ENCODE measurements at regions not wholly inside any gene's neighbourhood (a gene's known extent, or its start where the extent isn't known, plus 50 kb on each side); places are given as distances from the start of the nearest gene placed in this dataset.

DNA sequence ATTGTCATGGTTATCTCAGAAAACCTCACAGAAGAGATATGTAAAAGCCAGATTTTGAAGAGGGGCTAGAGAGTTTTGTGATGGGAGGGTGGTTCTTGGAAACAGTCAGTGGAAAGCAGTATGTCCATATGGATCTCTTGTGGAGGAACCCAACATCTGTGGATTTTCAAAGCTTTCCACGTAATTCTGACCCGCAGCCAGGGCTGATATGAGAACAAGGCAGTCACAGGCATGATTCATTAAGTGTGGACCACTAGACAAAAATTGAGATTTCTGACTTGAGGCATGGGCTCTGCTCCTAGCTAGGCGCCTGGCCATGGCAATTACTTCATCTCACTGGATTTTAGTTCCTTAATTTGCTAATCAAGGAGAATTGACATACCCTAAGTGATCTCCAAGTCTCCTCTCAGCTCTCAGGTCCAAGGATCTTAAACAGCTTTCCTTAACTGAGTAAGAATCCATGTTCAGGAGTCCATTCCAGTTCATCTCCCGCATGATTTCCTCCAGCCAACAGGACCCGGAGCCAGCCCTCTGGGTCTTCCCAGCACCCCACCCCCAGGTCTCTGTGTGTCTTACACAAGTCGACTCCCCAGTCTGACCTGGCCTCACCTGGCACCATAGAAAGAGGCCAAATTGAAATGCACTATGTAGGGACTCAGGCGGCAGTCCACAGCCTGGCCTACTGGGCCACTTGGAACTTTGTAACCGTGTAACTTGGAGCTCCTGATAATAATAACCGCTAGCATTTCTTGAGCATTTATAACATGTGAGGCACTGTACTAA is 176.3 kb upstream of the PARP11 start:
- DNase-seq (ENCODE audit: low spot score), result no peak

DNA sequence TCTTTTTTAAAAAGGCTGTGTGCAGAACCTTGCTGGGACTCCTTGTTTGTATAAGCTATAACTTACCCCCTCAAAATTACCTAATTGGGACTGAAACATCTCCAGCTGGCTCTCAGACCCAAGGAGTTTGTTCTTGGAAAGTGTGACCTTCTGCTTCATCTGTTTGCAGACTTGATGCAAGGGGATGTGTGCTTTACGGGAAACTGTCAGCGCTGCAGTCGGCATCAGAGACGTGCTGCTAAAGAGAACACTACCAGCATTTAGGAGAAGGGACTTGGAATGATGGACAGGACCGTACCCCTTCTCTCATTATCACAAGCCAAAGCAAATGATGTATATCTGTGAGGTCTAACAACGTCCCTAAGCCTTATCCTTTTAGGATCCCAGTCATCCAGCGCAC is 174.2 kb upstream of the PARP11 start:
- DNase-seq (ENCODE audit: low spot score), result no peak

- no peak for DNase-seq (ENCODE audit: low spot score)
Observed at GRCh38 chr12:4046495-4046840, 173.3 kb upstream of the PARP11 start.

DNA sequence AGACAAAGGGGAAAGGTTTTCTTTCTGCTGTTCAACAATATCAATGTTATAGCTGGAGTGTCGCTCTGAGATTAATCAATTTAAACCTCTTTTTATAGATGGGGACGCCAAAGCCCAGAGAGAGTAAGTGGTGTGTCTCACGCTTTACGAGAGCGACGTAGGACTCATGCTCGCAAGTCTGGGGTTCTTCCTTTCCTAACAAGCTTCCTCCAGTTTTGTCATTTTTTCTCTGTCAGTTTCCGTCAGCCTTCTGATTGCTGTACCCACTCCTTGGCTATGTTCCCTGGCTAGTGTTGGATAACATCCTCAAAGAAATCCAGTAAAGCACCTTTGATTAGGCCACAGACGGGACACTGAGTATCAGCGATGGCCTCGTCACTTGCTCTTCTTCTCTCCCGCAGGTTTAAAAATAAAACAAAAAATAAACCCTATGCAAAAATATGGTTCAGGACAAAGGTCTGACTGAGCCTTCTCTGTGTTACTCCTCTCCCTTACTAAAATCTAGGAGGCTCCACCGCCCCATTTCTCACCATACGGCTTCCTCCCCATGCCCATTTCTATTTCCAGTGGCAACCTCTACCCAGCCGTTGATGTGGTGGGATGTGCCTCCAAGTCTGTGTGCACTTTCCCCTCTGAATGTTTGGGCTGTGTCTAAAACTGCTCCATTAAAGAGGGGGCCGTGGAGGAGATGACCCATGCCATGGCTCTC is 172.7 kb upstream of the PARP11 start:
- DNase-seq (ENCODE audit: low spot score), result no peak

GRCh38 chr12:4044736-4045730 is 171.8 kb upstream of the PARP11 start:
- DNase-seq (ENCODE audit: low spot score), result no peak

GRCh38 chr12:4044101-4044500 is 170.9 kb upstream of the PARP11 start:
- no peak for DNase-seq (ENCODE audit: low spot score)

- DNase-seq (ENCODE audit: low spot score), result no peak
Observed at GRCh38 chr12:4041187-4041885, 168.1 kb upstream of the PARP11 start.

- DNase-seq (ENCODE audit: low spot score), result no peak
Observed at GRCh38 chr12:4039931-4040330, 166.7 kb upstream of the PARP11 start.

GRCh38 chr12:4037747-4038312 is 164.6 kb upstream of the PARP11 start:
- no peak for DNase-seq (ENCODE audit: low spot score)

DNA sequence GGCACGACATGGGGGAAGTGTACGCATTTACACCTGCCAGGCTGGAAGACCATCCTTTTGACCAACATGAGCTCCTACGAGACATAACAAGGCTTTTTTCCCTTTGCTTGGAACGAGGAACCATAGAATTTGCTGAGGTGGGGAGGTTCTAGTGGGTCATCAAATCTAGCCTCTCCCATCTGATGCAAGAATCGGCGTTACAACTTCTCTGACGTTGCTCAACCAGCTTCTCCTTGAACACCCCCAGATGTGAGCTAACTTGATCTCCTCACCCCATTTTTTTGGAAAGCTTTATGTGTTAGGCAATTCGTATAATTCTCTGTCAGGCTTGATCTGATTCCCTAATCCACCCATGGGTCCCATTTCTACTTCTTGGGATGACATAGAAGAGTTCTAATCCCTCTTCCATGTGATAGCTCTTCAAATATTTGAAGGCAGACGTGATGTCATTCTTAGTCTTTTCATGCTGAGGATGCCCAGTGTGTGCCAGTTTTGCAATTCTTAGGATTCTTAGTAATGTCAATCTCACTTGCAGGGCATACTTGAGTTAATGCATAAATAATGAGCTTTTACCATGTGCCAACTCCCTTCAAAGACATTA is 163.6 kb upstream of the PARP11 start:
- no peak for DNase-seq (ENCODE audit: low spot score)

GRCh38 chr12:4034921-4035320 is 161.7 kb upstream of the PARP11 start:
- no peak for DNase-seq (ENCODE audit: low spot score)

DNA sequence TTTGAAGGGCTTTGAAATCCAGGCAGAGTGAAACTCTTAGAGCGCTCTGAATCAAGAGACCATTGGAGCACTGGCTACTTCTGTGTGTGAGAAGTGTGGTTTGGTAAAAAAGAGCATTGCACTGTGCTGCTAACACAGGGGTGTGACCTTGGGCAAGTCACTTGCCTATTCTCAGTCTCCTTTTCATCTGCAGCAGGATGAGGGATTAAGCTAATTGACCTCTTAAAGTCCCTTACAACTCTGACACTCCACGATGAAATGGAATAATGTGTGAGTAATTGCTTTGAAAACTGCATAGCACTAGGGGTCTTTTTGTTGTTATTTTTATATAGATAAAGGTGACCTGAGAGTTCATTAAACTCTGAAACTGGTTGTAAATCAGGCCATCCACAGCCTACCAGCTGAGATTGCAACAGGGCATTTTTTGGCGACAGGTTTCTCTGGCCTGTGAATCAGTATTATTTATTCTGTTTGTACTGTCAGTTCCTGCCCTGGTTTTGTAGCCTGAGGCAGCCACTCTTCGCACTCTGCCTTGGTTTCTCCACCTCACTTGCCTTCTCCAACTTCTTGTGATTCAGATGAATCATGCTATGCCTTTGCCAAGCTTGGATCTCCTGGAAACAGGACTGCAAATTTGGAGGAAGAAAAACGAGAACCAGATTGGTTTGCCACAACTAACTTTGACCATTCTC is 159.9 kb upstream of the PARP11 start:
- no peak for DNase-seq (ENCODE audit: low spot score)

GRCh38 chr12:4031703-4032291 is 158.6 kb upstream of the PARP11 start:
- no peak for DNase-seq (ENCODE audit: low spot score)

- peak; percentile 92 for DNase-seq (ENCODE audit: low spot score)
Observed at GRCh38 chr12:4030929-4031702, 157.9 kb upstream of the PARP11 start.

- DNase-seq (ENCODE audit: low spot score), result no peak
Observed at GRCh38 chr12:4027412-4027811, 154.2 kb upstream of the PARP11 start.

DNA sequence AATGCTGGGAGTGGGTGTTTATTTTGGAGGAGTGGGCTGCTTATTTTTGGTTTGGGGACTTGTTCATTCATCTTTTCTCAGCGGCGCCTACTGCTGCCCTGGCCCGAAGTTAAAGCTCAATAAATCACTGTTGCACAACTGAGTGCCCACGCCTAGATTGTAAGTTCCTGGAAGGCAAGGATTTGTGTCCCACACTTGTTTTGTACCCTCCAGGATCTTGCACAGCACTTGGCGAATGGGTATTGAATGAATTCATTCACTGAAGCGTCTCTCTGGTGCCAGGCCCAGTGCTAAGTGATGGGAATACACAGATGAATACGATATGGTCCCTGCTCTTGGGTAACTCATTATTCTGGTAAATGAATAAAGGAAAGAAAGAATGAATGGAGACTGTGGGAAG is 153.3 kb upstream of the PARP11 start:
- no peak for DNase-seq (ENCODE audit: low spot score)

GRCh38 chr12:4026020-4026358 is 152.8 kb upstream of the PARP11 start:
- DNase-seq (ENCODE audit: low spot score), result no peak

- DNase-seq (ENCODE audit: low spot score), result no peak
Observed at GRCh38 chr12:4025181-4026019, 152.2 kb upstream of the PARP11 start.

GRCh38 chr12:4024701-4025100 is 151.5 kb upstream of the PARP11 start:
- DNase-seq (ENCODE audit: low spot score), result no peak

Measured in HuH-7.5 (cell line).